ENCODE measurements at regions not wholly inside any gene's neighbourhood (a gene's known extent, or its start where the extent isn't known, plus 50 kb on each side); places are given as distances from the start of the nearest gene placed in this dataset.
"Not testable (repeated sequence)": the region's sequence is repeated elsewhere in the genome, so short reads cannot be mapped to it uniquely, and the experiment has no call there.

GRCh38 chr1:221263831-221264767, 384.9 kb downstream of the HLX start:
- peak; percentile 75 for DNase-seq

GRCh38 chr1:221264848-221265247, 385.6 kb downstream of the HLX start:
- no peak for DNase-seq

- no peak for DNase-seq
Measured at GRCh38 chr1:221268295-221268694, 389.1 kb downstream of the HLX start.

GRCh38 chr1:221271701-221272100, 392.5 kb downstream of the HLX start:
- DNase-seq, result no peak

GRCh38 chr1:221272940-221273339, 393.7 kb downstream of the HLX start:
- DNase-seq, result no peak

GRCh38 chr1:221274373-221274772, 395.1 kb downstream of the HLX start:
- DNase-seq, result peak; percentile 90

- no peak for DNase-seq
Measured at GRCh38 chr1:221276896-221277409, 397.7 kb downstream of the HLX start.

GRCh38 chr1:221279146-221279545, 399.9 kb downstream of the HLX start:
- DNase-seq, result no peak

GRCh38 chr1:221283532-221283931, 404.3 kb downstream of the HLX start:
- no peak for DNase-seq

GRCh38 chr1:221284028-221284427, 404.8 kb downstream of the HLX start:
- DNase-seq, result peak; percentile 87

- DNase-seq, result not testable (repeated sequence)
Measured at GRCh38 chr1:221284991-221285390, 405.7 kb downstream of the HLX start.

GRCh38 chr1:221285458-221286210, 406.4 kb downstream of the HLX start:
- not testable (repeated sequence) for DNase-seq

- DNase-seq, result no peak
Measured at GRCh38 chr1:221286399-221286798, 407.2 kb downstream of the HLX start.

GRCh38 chr1:221289103-221289502, 409.9 kb downstream of the HLX start:
- no peak for DNase-seq

- DNase-seq, result no peak
Measured at GRCh38 chr1:221290669-221291068, 411.4 kb downstream of the HLX start.

- DNase-seq, result no peak
Measured at GRCh38 chr1:221291113-221291512, 411.9 kb downstream of the HLX start.

GRCh38 chr1:221292652-221293051, 413.4 kb downstream of the HLX start:
- DNase-seq, result no peak

- DNase-seq, result no peak
Measured at GRCh38 chr1:221294242-221294641, 415.0 kb downstream of the HLX start.

GRCh38 chr1:221302357-221302756, 423.1 kb downstream of the HLX start:
- DNase-seq, result no peak

GRCh38 chr1:221302810-221303209, 423.6 kb downstream of the HLX start:
- DNase-seq, result no peak

GRCh38 chr1:221303623-221304022, 424.4 kb downstream of the HLX start:
- DNase-seq, result no peak

GRCh38 chr1:221306239-221306638, 427.0 kb downstream of the HLX start:
- DNase-seq, result no peak
